Suprapubic skin (tissue), 3 donors: ENCODE measurements at regions not wholly inside any gene's neighbourhood (a gene's known extent, or its start where the extent isn't known, plus 50 kb on each side); places are given as distances from the start of the nearest gene placed in this dataset.

ENCODE experiments used
- CTCF ChIP-seq, 2 donors: fragments of 200-600 bp in 1 of 2; fragments of 450-650 bp in 1 of 2; sonication (generic) in 1 of 2; IDR thresholded peaks; one replicate each; pipeline ENCODE4 v1.5.1; 2016 to 2019; ENCODE audit warnings: antibody characterized with exemption in 2 of 2, mild to moderate bottlenecking in 1 of 2, moderate library complexity in 1 of 2
- EP300 ChIP-seq: sonication (generic); formaldehyde crosslinking; IDR thresholded peaks from one replicate; pipeline ENCODE4 v1.6.1; 2017; ENCODE audit warnings: antibody characterized with exemption

GRCh38 chr17:5804251-5804650 lies 219.9 kb upstream of the NLRP1 start:
- no peak for TF ChIP-seq EP300
- no peak for TF ChIP-seq CTCF (IDR thresholded peaks at IDR 0.05)
